ENCODE measurements at regions not wholly inside any gene's neighbourhood (a gene's known extent, or its start where the extent isn't known, plus 50 kb on each side); places are given as distances from the start of the nearest gene placed in this dataset.

DNA sequence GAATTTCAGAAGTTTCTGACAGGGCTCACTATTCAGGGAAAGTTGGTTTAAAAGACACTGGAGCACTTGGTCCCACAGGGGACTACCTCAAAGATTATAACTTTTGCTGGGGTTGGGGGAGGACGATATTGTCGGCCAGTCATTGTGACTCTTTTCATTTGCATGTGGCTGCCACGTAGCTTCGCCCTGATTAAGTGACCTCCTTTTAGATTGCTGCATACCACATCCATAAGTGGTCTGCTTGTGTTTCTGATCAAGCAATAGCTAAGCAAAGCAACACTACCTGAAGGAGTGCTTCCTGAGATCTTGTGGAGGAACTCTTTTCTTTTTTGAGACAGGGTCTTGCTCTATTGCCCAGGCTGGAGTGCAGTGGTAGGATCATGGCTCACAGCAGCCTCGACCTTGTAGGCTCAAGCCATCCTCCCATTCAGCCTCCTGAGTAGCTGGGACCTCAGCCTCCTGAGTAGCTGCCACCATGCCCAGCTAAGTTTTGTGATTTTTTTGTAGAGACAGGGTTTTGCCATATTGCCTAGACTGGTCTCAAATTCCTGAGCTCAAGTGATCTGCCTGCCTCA, 691.3 kb downstream of the EPM2A start:
- no peak overlapping the region for H3K27ac Mint-ChIP-seq (ENCODE audit: unreplicated experiment)
- DNase-seq: no peak
- intact Hi-C loops (cut with micrococcal nuclease; ENCODE audit: unreplicated experiment): no loop called here
- no peaks in the 10 kb centered on the region for H3K36me3 Mint-ChIP-seq (ENCODE audit: insufficient read depth, unreplicated experiment)
- TF ChIP-seq, protein P1, sequence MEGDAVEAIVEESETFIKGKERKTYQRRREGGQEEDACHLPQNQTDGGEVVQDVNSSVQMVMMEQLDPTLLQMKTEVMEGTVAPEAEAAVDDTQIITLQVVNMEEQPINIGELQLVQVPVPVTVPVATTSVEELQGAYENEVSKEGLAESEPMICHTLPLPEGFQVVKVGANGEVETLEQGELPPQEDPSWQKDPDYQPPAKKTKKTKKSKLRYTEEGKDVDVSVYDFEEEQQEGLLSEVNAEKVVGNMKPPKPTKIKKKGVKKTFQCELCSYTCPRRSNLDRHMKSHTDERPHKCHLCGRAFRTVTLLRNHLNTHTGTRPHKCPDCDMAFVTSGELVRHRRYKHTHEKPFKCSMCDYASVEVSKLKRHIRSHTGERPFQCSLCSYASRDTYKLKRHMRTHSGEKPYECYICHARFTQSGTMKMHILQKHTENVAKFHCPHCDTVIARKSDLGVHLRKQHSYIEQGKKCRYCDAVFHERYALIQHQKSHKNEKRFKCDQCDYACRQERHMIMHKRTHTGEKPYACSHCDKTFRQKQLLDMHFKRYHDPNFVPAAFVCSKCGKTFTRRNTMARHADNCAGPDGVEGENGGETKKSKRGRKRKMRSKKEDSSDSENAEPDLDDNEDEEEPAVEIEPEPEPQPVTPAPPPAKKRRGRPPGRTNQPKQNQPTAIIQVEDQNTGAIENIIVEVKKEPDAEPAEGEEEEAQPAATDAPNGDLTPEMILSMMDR (IDR thresholded peaks at IDR 0.05; ENCODE audit: unreplicated experiment): no peak
- no peaks in the 10 kb centered on the region for H3K27me3 Mint-ChIP-seq (ENCODE audit: unreplicated experiment)
- no peak overlapping the region for H3K4me3 Mint-ChIP-seq (ENCODE audit: low read depth, unreplicated experiment)
- H3K9me3 Mint-ChIP-seq (ENCODE audit: low read depth, unreplicated experiment): no peaks in the 10 kb centered on the region
- H3K4me1 Mint-ChIP-seq (ENCODE audit: low read depth, unreplicated experiment): no peaks in the 10 kb centered on the region
- CTCF ChIA-PET: no interaction called here
- BruUV-seq (replicated peaks): no TSS peak

DNA sequence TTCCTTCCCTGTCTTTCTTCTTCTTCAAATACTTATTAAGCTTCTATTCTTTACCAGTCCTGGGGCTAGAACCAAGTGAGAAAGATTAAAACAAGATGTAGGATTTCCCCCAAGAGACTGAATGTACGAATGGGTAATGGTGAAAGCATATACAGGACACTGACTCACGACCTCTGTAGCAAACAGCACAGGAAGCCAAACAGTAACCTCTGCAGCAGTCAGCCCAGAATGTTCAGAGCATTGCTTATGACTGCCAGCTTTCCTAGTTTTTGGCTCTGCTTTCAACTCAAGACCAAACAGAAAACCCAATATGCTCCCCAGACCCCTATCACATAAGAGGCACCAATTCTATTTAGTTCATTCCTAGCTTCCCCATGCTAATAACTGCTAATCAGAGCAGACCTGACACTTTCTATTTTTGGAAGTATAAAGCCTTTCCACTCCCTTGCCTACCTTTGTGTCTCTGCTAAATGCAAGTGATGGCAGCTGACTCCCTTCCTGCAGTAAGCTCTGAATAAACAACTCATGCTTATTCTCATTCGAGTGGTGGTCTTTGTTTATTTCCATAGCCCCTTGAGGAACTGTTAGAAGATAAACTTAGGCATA, 690.6 kb downstream of the EPM2A start:
- Mint-ChIP-seq H3K4me3 (ENCODE audit: low read depth, unreplicated experiment) (no peak overlapping the region), H3K27me3 (ENCODE audit: unreplicated experiment) (no peaks in the 10 kb centered on the region), H3K36me3 (ENCODE audit: insufficient read depth, unreplicated experiment) (no peaks in the 10 kb centered on the region), H3K27ac (ENCODE audit: unreplicated experiment) (no peak overlapping the region), H3K9me3 (ENCODE audit: low read depth, unreplicated experiment) (no peaks in the 10 kb centered on the region), H3K4me1 (ENCODE audit: low read depth, unreplicated experiment) (no peaks in the 10 kb centered on the region)
- TF ChIP-seq, protein P1 (IDR thresholded peaks at IDR 0.05; ENCODE audit: unreplicated experiment): no peak
- intact Hi-C loops (cut with micrococcal nuclease; ENCODE audit: unreplicated experiment): no loop called here
- BruUV-seq (replicated peaks): no TSS peak
- DNase-seq: no peak
- CTCF ChIA-PET: no interaction called here

DNA sequence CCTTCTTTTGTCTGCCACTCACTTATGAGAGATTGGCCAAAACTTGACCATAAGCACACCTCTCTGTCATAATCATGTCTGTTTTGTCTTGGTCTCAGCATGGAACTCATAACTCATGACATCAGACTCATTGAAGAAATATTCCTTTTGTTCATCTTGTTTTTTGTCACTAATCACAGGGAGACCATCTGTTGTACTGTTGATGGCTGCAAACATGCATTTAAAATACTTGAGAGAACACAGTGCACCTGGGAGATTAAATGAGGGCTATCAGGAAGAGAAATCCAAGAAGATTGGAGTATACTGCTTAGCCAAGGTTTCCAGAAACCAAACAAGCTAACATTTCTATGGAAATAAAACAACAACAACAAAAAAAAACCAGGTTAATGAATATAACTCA, 689.7 kb downstream of the EPM2A start:
- CTCF ChIA-PET: no interaction called here
- Mint-ChIP-seq H3K27me3 (ENCODE audit: unreplicated experiment) (no peaks in the 10 kb centered on the region), H3K9me3 (ENCODE audit: low read depth, unreplicated experiment) (no peaks in the 10 kb centered on the region), H3K27ac (ENCODE audit: unreplicated experiment) (no peak overlapping the region), H3K4me1 (ENCODE audit: low read depth, unreplicated experiment) (no peaks in the 10 kb centered on the region), H3K4me3 (ENCODE audit: low read depth, unreplicated experiment) (no peak overlapping the region), H3K36me3 (ENCODE audit: insufficient read depth, unreplicated experiment) (no peaks in the 10 kb centered on the region)
- DNase-seq: no peak
- TF ChIP-seq, protein P1 (IDR thresholded peaks at IDR 0.05; ENCODE audit: unreplicated experiment): no peak
- intact Hi-C loops (cut with micrococcal nuclease; ENCODE audit: unreplicated experiment): no loop called here
- no TSS peak for BruUV-seq (replicated peaks)

DNA sequence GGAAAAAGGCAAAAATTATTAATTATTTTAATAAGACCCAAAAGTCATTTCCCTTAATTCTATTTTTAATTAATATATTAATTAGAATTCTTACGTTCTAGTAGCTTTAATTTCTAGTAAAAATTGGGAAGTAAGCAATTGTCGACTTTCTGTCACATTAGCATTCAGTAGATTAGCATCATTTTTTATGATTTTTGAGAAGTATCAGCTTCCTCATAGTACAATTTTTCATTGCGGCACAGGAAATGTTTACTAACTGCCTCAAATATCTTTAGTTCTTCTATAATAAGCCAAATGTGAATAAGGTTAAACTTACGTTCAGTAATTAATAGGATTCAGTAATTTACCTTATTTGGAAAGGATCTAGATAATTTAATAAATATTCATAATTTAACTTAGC, 687.4 kb downstream of the EPM2A start:
- H3K4me1 Mint-ChIP-seq (ENCODE audit: low read depth, unreplicated experiment): no peaks in the 10 kb centered on the region
- CTCF ChIA-PET: no interaction called here
- no peaks in the 10 kb centered on the region for H3K36me3 Mint-ChIP-seq (ENCODE audit: insufficient read depth, unreplicated experiment)
- intact Hi-C loops (cut with micrococcal nuclease; ENCODE audit: unreplicated experiment): no loop called here
- TF ChIP-seq, protein P1 (IDR thresholded peaks at IDR 0.05; ENCODE audit: unreplicated experiment): no peak
- no TSS peak for BruUV-seq (replicated peaks)
- DNase-seq: no peak
- H3K27ac Mint-ChIP-seq (ENCODE audit: unreplicated experiment): no peak overlapping the region
- H3K27me3 Mint-ChIP-seq (ENCODE audit: unreplicated experiment): no peaks in the 10 kb centered on the region
- H3K4me3 Mint-ChIP-seq (ENCODE audit: low read depth, unreplicated experiment): no peak overlapping the region
- H3K9me3 Mint-ChIP-seq (ENCODE audit: low read depth, unreplicated experiment): no peaks in the 10 kb centered on the region
